ENCODE measurements at regions not wholly inside any gene's neighbourhood (a gene's known extent, or its start where the extent isn't known, plus 50 kb on each side); places are given as distances from the start of the nearest gene placed in this dataset.

DNA sequence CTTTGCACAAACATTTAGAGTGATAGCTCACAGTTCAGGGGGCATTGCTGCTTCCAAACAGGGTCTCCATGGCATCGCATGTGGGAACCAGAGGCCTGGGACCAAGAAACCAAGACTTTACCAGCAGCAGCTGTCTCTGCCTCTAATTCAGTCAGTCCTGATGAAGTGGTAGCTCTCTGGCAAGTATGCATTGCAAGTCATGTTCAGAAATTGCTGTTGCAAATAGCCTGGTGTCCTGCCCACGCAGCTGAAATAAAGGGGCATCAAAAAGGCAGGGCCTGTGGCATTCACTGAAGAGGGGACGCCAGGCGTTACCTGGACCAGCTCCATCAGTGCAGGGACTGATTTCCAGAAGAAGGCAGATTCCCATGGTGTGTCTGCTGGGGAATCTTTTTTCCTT lies 121.3 kb downstream of the CD47 start:
- Histone ChIP-seq H3K36me3 (ENCODE audit: control insufficient read depth, insufficient read depth, low read length) (no peaks in the 10 kb centered on the region), H3K9me3 (ENCODE audit: control insufficient read depth, insufficient read depth, low read depth, low read length) (no peaks in the 10 kb centered on the region), H3K4me1 (ENCODE audit: control insufficient read depth, insufficient read depth, low read length) (no peaks in the 10 kb centered on the region), H3K27ac (ENCODE audit: low read length) (no peak overlapping the region), H3K27me3 (ENCODE audit: control insufficient read depth, insufficient read depth, low read length) (no peaks in the 10 kb centered on the region), H3K4me3 (ENCODE audit: low read depth in 2 of 2, low read length in 2 of 2) (no peak overlapping the region)
- ATAC-seq, result no peak
- POLR2A ChIA-PET, result interaction anchor here (0.5 to 0.6 kb wide), 2 partner anchors 20 to 217 kb away, joined by 3 to 8 read pairs; no protein-coding TSS in a partner anchor
- intact Hi-C loops (cut with micrococcal nuclease; ENCODE audit: unreplicated experiment), result no loop called here
- DNase-seq (ENCODE audit: low read depth, low spot score), result no peak
- in situ Hi-C loops (cut with HindIII; ENCODE audit: low pct_unique_long_range_greater_than_20kb, low sequenced_read_pairs), result no loop called here
- BruUV-seq (replicated peaks), result no TSS peak
- CTCF ChIA-PET, result no interaction called here
- no peak for TF ChIP-seq SIN3A (IDR thresholded peaks at IDR 0.05; ENCODE audit: borderline replicate concordance, insufficient read depth, low read depth, low read length)
- TF ChIP-seq TCF7L2 (IDR thresholded peaks at IDR 0.05; ENCODE audit: low read depth, low read length), result no peak
- TF ChIP-seq CTCF (IDR thresholded peaks at IDR 0.05), result no peak
- no peak for TF ChIP-seq REST (IDR thresholded peaks at IDR 0.05; ENCODE audit: insufficient read depth in 1 of 2, low read depth in 2 of 2, low read length in 1 of 2)
- TF ChIP-seq POLR2AphosphoS5 (IDR thresholded peaks at IDR 0.05; ENCODE audit: low read depth, low read length), result no peak

- intact Hi-C loops (cut with micrococcal nuclease; ENCODE audit: unreplicated experiment), result no loop called here
- no peaks in the 10 kb centered on the region for H3K4me1 ChIP-seq (ENCODE audit: control insufficient read depth, insufficient read depth, low read length)
- ATAC-seq (no peak), DNase-seq (ENCODE audit: low read depth, low spot score) (no peak)
- ChIA-PET POLR2A (no interaction called here), CTCF (no interaction called here)
- no TSS peak for BruUV-seq (replicated peaks)
- no peaks in the 10 kb centered on the region for H3K9me3 ChIP-seq (ENCODE audit: control insufficient read depth, insufficient read depth, low read depth, low read length)
- TF ChIP-seq TCF7L2 (IDR thresholded peaks at IDR 0.05; ENCODE audit: low read depth, low read length), result no peak
- TF ChIP-seq REST (IDR thresholded peaks at IDR 0.05; ENCODE audit: insufficient read depth in 1 of 2, low read depth in 2 of 2, low read length in 1 of 2), result no peak
- no peak for TF ChIP-seq POLR2AphosphoS5 (IDR thresholded peaks at IDR 0.05; ENCODE audit: low read depth, low read length)
- no peak for TF ChIP-seq SIN3A (IDR thresholded peaks at IDR 0.05; ENCODE audit: borderline replicate concordance, insufficient read depth, low read depth, low read length)
- no peak for TF ChIP-seq CTCF (IDR thresholded peaks at IDR 0.05)
- H3K4me3 ChIP-seq (ENCODE audit: low read depth in 2 of 2, low read length in 2 of 2), result no peak overlapping the region
- H3K27ac ChIP-seq (ENCODE audit: low read length), result no peak overlapping the region
- no peaks in the 10 kb centered on the region for H3K36me3 ChIP-seq (ENCODE audit: control insufficient read depth, insufficient read depth, low read length)
- in situ Hi-C loops (cut with HindIII; ENCODE audit: low pct_unique_long_range_greater_than_20kb, low sequenced_read_pairs), result no loop called here
- no peaks in the 10 kb centered on the region for H3K27me3 ChIP-seq (ENCODE audit: control insufficient read depth, insufficient read depth, low read length)
These were observed 124.6 kb downstream of the CD47 start for GRCh38 chr3:107966276-107966675.

All from Panc1 (cell line).